Parathyroid adenoma (tissue), 2 donors: ENCODE measurements at regions not wholly inside any gene's neighbourhood (a gene's known extent, or its start where the extent isn't known, plus 50 kb on each side); places are given as distances from the start of the nearest gene placed in this dataset.

ENCODE experiments used
- H2AFZ ChIP-seq: fragments of 300-600 bp; sonication (generic); one replicate; pipeline ENCODE4 v1.7.0; 2017; ENCODE audit warnings: antibody characterized with exemption, mild to moderate bottlenecking
- H3K27ac ChIP-seq: fragments of 300-600 bp; sonication (generic); one replicate; pipeline ENCODE4 v1.7.0; 2017
- H3K27me3 ChIP-seq: fragments of 300-600 bp; sonication (generic); one replicate; pipeline ENCODE4 v1.7.0; 2017; ENCODE audit warnings: low read length; ENCODE audit not compliant: control insufficient read depth, insufficient read depth
- H3K36me3 ChIP-seq: fragments of 300-600 bp; sonication (generic); one replicate; pipeline ENCODE4 v1.7.0; 2017; ENCODE audit warnings: low read length; ENCODE audit not compliant: control insufficient read depth, insufficient read depth
- H3K4me1 ChIP-seq: fragments of 300-600 bp; sonication (generic); one replicate; pipeline ENCODE4 v1.7.0; 2017; ENCODE audit warnings: control low read depth
- H3K4me2 ChIP-seq: fragments of 300-600 bp; sonication (generic); one replicate; pipeline ENCODE4 v1.7.0; 2017; ENCODE audit warnings: low read length
- H3K4me3 ChIP-seq: fragments of 300-600 bp; sonication (generic); one replicate; pipeline ENCODE4 v1.7.0; 2017; ENCODE audit warnings: low read depth, low read length
- H3K79me2 ChIP-seq: fragments of 300-600 bp; sonication (generic); one replicate; pipeline ENCODE4 v1.7.0; 2017; ENCODE audit warnings: control low read depth
- H3K9ac ChIP-seq: fragments of 300-600 bp; sonication (generic); one replicate; pipeline ENCODE4 v1.7.0; 2017; ENCODE audit warnings: mild to moderate bottlenecking
- H3K9me3 ChIP-seq: fragments of 300-600 bp; sonication (generic); one replicate; pipeline ENCODE4 v1.7.0; 2017; ENCODE audit warnings: low read length; ENCODE audit not compliant: control insufficient read depth
- TF ChIP-seq, protein P1 (sequence below): fragments of 300-600 bp; sonication (generic); IDR thresholded peaks from one replicate; pipeline ENCODE4 v1.7.0; 2017; ENCODE audit warnings: antibody characterized with exemption, mild to moderate bottlenecking
- donor health status: primary hyperparathyroidism.

GRCh38 chr12:77710209-77710608, 120.5 kb upstream of the NAV3 start:
- no peaks in the 10 kb centered on the region for H3K36me3 ChIP-seq
- TF ChIP-seq, protein P1, sequence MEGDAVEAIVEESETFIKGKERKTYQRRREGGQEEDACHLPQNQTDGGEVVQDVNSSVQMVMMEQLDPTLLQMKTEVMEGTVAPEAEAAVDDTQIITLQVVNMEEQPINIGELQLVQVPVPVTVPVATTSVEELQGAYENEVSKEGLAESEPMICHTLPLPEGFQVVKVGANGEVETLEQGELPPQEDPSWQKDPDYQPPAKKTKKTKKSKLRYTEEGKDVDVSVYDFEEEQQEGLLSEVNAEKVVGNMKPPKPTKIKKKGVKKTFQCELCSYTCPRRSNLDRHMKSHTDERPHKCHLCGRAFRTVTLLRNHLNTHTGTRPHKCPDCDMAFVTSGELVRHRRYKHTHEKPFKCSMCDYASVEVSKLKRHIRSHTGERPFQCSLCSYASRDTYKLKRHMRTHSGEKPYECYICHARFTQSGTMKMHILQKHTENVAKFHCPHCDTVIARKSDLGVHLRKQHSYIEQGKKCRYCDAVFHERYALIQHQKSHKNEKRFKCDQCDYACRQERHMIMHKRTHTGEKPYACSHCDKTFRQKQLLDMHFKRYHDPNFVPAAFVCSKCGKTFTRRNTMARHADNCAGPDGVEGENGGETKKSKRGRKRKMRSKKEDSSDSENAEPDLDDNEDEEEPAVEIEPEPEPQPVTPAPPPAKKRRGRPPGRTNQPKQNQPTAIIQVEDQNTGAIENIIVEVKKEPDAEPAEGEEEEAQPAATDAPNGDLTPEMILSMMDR, result no peak

DNA sequence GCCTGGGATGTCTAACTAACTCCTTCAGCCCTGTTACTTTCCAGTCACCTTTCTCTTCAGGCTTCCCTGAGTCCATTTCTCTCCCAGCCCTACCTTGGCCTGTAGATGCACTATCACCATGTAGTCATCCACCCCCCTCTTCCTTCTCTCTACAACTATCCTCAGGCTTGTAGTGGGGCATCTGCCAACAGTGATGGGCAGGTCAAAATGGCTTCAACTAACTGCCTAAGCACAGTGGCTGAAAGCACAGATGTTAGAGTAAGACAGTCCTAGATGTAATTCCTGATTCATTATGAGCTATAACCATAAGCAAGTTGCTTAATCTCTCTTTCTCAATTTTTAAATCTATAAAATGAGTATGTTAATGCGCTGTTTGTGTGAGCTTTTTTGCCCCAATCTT, 133.6 kb upstream of the NAV3 start:
- H3K4me2 ChIP-seq, result no peak overlapping the region

More at GRCh38 chr12:77710209-77710608, 120.5 kb upstream of the NAV3 start:
- Histone ChIP-seq H3K4me3 (no peak overlapping the region), H3K9me3 (no peaks in the 10 kb centered on the region), H3K4me1 (no peaks in the 10 kb centered on the region), H3K79me2 (no peaks in the 10 kb centered on the region), H3K27ac (no peak overlapping the region), H3K4me2 (no peak overlapping the region), H3K27me3 (no peaks in the 10 kb centered on the region), H2AFZ (no peak overlapping the region), H3K9ac (no peak overlapping the region)

GRCh38 chr12:77696183-77696582, 134.5 kb upstream of the NAV3 start:
- no peak overlapping the region for H3K9ac ChIP-seq
- no peak overlapping the region for H3K4me2 ChIP-seq
- H3K4me1 ChIP-seq, result no peaks in the 10 kb centered on the region
- no peak overlapping the region for H2AFZ ChIP-seq
- no peaks in the 10 kb centered on the region for H3K79me2 ChIP-seq
- no peak overlapping the region for H3K4me3 ChIP-seq
- no peak overlapping the region for H3K27ac ChIP-seq
- no peaks in the 10 kb centered on the region for H3K27me3 ChIP-seq
- no peaks in the 10 kb centered on the region for H3K9me3 ChIP-seq
- H3K36me3 ChIP-seq, result no peaks in the 10 kb centered on the region
- TF ChIP-seq, protein P1, result no peak

More for the DNA sequence above, 133.6 kb upstream of the NAV3 start:
- Histone ChIP-seq H3K9ac (no peak overlapping the region), H3K27ac (no peak overlapping the region), H3K4me1 (no peaks in the 10 kb centered on the region), H3K79me2 (no peaks in the 10 kb centered on the region), H3K36me3 (no peaks in the 10 kb centered on the region), H3K9me3 (no peaks in the 10 kb centered on the region), H2AFZ (no peak overlapping the region), H3K27me3 (no peaks in the 10 kb centered on the region), H3K4me3 (no peak overlapping the region)
- TF ChIP-seq, protein P1, result no peak

DNA sequence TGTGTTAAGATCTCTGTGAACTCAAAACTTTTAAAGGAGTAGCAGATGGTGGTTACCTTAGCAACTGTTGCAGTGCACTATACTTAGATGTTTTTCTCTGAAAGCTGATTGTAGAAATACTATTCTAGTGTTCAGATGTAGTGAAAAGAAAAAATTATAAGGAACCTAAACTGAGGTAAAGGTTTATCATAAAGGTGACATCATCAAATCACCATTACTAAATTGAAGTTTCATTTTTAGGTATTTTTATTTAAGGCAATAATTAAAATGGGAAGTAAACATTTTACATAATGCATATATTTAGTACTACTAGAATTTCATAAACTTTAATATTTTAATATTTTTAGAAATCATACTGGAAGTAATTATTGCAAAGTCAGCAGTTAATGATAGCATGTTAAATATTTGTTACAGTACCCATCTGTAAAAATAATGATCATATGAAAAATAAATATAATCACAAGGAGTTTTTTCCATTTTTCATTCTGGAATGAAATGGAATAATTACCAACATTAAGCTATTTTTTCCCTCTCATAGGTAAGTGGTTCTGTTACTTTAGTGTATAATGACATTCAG, 141.1 kb upstream of the NAV3 start:
- Histone ChIP-seq H3K9me3 (no peaks in the 10 kb centered on the region), H3K27me3 (no peaks in the 10 kb centered on the region), H3K4me2 (no peak overlapping the region), H3K4me3 (no peak overlapping the region), H3K36me3 (no peaks in the 10 kb centered on the region), H3K9ac (no peak overlapping the region), H3K27ac (no peak overlapping the region), H2AFZ (no peak overlapping the region), H3K4me1 (no peaks in the 10 kb centered on the region), H3K79me2 (no peaks in the 10 kb centered on the region)
- TF ChIP-seq, protein P1, result no peak

- no peak overlapping the region for H3K27ac ChIP-seq
Measured at GRCh38 chr12:77687321-77687720, 143.4 kb upstream of the NAV3 start.

More at GRCh38 chr12:77687321-77687720, 143.4 kb upstream of the NAV3 start:
- no peaks in the 10 kb centered on the region for H3K79me2 ChIP-seq
- no peaks in the 10 kb centered on the region for H3K4me1 ChIP-seq
- H2AFZ ChIP-seq, result no peak overlapping the region
- TF ChIP-seq, protein P1, result no peak
- H3K36me3 ChIP-seq, result no peaks in the 10 kb centered on the region
- no peaks in the 10 kb centered on the region for H3K9me3 ChIP-seq
- H3K4me3 ChIP-seq, result no peak overlapping the region
- no peak overlapping the region for H3K9ac ChIP-seq
- no peaks in the 10 kb centered on the region for H3K27me3 ChIP-seq
- H3K4me2 ChIP-seq, result no peak overlapping the region
